Left renal cortex interstitium (tissue), 4 donors: ENCODE measurements at regions not wholly inside any gene's neighbourhood (a gene's known extent, or its start where the extent isn't known, plus 50 kb on each side); places are given as distances from the start of the nearest gene placed in this dataset.

Experiments
- DNase-seq, 4 donors: peaks; one replicate each; pipeline ENCODE4 v3.0.0-alpha.2; 2013; ENCODE audit warnings: low read depth in 4 of 4, low spot score in 2 of 4, missing footprints in 1 of 4

- DNase-seq, result no peak
Observed at GRCh38 chr3:72572489-72573007, 275.7 kb downstream of the SHQ1 start.

- DNase-seq, result no peak
Observed at GRCh38 chr3:72571638-72572114, 276.6 kb downstream of the SHQ1 start.

GRCh38 chr3:72571052-72571451, 277.2 kb downstream of the SHQ1 start:
- no peak for DNase-seq

GRCh38 chr3:72569754-72570440, 278.3 kb downstream of the SHQ1 start:
- DNase-seq, result no peak

GRCh38 chr3:72568083-72568482, 280.2 kb downstream of the SHQ1 start:
- no peak for DNase-seq

GRCh38 chr3:72567474-72567873, 280.8 kb downstream of the SHQ1 start:
- no peak for DNase-seq

GRCh38 chr3:72565593-72565992, 282.7 kb downstream of the SHQ1 start:
- DNase-seq, result no peak

- no peak for DNase-seq
Observed at GRCh38 chr3:72563690-72564370, 284.4 kb downstream of the SHQ1 start.

GRCh38 chr3:72560846-72561675, 287.2 kb downstream of the SHQ1 start:
- DNase-seq, result no peak

- DNase-seq, result no peak
Observed at GRCh38 chr3:72559385-72559784, 288.9 kb downstream of the SHQ1 start.

- no peak for DNase-seq
Observed at GRCh38 chr3:72558001-72558400, 290.2 kb downstream of the SHQ1 start.

GRCh38 chr3:72555714-72556113, 292.5 kb downstream of the SHQ1 start:
- no peak for DNase-seq

GRCh38 chr3:72554689-72555088, 293.6 kb downstream of the SHQ1 start:
- no peak for DNase-seq

- no peak for DNase-seq
Observed at GRCh38 chr3:72553298-72553697, 294.9 kb downstream of the SHQ1 start.

- DNase-seq, result peak in 1 of 4 donors; percentile 44
Observed at GRCh38 chr3:72550582-72551262, 297.5 kb downstream of the SHQ1 start.

- no peak for DNase-seq
Observed at GRCh38 chr3:72549761-72550581, 298.3 kb downstream of the SHQ1 start.

GRCh38 chr3:72548981-72549380, 299.3 kb downstream of the SHQ1 start:
- no peak for DNase-seq

- no peak for DNase-seq
Observed at GRCh38 chr3:72548461-72548860, 299.8 kb downstream of the SHQ1 start.

- no peak for DNase-seq
Observed at GRCh38 chr3:72547183-72547582, 301.1 kb downstream of the SHQ1 start.

- DNase-seq, result no peak
Observed at GRCh38 chr3:72544239-72544638, 304.0 kb downstream of the SHQ1 start.
